ENCODE measurements at regions not wholly inside any gene's neighbourhood (a gene's known extent, or its start where the extent isn't known, plus 50 kb on each side); places are given as distances from the start of the nearest gene placed in this dataset.

DNA sequence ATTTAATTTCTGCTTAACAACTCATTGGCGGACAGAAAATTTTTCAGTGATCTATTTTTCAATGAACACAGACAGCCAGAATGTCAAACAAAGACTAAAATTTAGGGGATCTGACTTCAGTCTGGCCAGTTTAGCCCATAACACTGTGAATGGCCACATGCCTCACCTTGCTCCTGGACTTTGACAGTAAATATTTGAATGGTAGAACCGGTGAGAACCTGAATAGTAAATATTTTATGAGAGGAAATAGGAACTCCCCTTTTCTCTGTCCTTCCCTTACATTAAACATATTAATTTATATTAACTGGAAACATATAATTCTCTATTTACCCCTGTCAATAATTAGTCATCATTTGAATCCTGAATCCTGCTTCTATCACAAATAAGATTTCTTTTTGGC lies 942.1 kb downstream of the KCNJ2 start:
- DNase-seq, result no peak

DNA sequence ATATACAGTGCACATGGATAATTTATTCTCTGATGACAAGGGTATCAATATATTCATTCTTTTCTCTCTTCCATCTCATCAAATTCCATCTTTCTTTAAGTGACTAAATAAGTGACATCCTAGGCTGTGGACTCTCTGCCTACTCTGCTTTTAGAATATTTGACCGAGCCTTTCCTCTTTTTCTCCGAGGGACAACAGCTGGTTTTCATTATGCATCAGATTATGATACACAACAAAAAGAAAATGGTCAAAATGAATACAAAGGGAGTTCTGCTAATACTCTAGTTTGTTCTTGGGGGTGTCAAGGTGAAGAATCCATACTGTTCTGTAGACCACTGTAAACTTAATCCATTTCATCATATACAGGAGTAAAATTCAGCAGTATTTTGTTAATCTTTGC lies 942.6 kb downstream of the KCNJ2 start:
- no peak for DNase-seq

DNA sequence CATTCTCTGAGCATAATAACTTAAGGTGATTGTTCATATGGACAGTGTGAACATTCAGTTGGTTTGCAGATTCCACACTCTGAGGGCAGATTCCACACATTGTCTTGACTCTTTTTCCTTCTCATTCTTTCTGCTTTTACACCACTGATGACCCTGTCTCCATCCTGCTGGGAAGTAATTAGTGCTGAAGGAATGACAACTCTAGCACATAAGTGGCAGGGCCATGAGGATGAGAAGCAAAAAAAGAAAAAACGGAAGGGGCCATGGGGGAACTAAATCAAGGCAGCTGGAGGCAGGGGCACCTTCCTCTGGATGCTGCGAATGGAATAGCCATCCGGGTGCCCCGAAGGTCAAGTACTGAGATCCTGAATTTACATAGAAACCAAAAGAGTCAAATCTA lies 944.0 kb downstream of the KCNJ2 start:
- DNase-seq, result no peak

DNA sequence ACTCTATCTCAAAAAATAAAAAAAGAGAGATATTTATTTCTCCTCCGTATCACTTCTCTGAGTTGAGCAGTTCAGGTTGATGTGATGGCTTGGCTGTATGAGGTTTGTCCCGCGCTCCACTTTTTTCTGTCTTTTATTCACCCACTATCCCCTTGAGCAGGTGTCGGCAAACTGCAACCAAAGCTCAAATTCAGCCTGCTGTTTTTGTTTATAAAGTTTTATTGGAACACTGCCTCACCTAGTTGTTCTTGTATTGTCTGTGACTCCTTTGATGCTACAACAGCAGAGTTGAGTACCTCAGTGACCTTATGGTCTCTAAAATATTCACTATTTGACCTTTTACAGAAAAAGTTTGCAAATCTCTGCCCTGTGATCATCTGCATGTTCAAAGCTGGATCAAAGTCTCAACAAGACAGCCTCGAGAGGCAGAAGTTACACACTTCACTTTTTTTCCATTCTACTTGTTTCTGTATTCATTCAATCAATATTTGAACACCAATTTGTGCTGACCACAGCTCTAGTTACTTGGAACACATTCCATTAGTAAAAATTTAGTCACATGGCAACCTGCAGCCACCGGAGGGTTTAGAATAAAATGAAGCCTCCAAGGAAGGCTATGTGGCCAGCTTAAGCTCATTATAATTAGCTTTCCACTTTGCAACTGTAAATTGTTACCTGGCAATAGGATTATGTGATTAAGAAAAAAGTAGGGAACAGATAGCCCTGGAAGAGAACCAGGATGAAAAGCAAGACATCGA lies 945.8 kb downstream of the KCNJ2 start:
- no peak for DNase-seq

DNA sequence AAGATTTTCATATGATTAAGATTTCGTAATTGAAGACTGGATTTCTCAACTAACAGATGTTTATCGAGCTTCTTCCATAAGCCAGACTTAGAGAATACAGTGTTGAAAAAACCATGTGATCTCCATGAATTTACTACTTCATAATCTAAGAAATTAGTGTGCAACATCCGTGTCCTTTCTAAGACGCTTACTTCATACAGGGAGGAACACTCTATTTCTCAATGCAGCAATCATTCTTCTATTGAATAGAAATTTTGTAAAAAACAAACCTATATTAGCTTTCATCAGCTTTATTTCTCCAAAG lies 946.3 kb downstream of the KCNJ2 start:
- DNase-seq, result no peak

DNA sequence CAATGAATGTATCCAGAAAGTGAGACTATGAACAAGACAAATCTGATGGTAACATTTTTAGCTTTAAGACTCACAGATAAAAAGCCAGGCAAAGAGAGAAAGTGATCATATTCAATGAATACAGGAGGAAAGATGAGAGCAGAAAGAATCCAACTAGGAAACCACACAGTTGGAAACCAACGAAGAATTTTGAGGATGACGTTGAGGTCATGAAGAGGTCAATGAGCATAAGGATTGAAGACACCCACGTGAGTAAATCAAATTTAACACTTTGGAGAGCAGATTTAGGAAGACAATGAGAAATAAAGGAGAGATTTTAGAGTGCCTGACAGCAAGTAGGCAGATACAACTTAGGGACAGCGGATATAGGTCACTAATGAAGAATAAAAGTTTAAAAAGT lies 948.1 kb downstream of the KCNJ2 start:
- no peak for DNase-seq

DNA sequence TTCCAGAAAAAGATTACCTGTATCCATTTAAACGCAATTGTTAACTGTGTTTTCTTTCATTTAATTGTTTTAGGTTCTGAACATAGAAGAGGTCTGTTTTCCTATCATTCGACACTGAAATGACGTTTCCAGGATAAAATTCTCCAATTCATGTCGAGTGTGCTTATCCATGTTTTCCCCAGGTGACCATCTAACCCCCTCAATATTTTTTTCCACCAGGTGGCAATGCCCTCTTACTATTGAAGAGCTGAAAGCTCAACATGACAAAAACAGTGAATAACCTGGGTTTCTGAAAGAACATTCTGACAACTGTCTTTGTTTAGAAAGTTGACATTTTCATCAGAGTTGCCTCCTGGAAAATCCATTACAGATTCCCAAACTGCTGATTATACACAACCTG lies 948.7 kb downstream of the KCNJ2 start:
- peak; percentile 12 for DNase-seq

DNA sequence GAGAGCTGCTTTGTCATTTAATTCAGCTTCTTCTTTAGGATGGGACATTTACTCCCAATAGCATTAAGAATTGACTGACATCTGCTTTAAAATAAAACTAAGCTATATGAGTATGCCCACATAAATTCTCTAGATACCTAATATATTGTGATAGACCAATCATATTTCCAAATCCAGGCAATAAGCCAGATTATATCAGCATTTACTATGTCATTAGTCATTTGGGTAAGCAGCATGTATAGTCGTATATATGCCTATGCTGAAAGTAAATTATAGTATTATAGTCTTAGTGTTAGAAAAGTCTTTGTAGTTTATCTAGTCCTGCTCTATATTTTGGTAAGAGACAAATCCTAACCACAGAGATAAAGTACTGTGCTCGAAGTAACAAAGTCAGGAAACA lies 958.1 kb downstream of the KCNJ2 start:
- no peak for DNase-seq

DNA sequence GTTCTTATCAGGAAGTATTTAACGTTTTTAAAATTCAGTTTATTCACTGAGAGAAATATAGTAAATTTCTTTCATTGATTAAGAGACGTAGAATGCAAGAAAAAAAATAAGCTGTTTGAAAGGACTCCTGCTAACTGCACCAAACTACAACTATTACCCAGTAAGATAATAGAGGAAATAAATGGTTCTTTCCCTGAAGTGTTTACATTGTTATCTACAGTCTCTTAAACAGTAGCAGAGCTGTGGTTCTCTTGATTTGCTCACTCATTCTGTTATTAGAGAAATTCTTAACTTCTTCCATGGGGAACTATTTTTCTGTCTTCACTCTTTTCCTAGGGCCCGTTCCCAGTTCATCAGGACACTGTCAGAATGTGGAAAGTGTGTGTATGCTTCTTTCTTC lies 973.0 kb downstream of the KCNJ2 start:
- no peak for DNase-seq

DNA sequence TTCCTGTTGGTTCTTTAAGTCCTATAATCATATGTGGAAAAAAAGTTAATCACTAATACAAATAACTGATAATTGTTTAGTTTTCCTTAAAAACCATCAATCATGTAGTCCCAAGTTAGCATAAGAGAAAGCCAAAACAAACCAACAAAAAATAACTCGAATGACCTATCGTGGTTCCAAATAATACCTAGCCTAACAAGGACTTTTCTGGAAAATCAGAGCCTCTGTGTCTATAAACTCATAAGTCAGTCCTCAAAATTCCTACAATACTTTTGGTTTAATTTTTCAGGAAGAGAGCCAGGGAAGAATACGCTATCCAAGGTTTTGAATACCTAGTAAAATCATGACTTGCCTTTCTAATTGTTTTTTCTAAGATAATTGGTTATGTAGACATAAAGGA lies 975.3 kb upstream of the SOX9 start:
- DNase-seq, result no peak

DNA sequence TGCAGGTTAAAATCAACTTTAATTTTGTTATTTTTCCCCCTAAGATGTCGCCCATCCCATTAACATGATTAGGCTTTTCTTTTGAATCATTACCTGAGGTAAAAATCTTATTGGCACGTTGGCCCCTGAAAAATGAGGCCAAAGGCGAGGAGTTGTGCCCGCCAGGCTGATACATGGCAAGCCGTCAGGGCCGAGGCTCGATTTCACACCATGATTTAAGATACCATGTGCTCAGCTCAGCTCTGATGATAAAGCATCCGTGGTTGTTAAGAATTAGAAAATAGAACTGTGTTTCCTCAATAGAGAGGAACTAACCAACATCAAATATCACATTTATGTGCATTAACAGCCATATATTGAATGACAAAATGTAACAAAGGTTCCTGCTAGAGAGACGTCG lies 972.9 kb upstream of the SOX9 start:
- no peak for DNase-seq

DNA sequence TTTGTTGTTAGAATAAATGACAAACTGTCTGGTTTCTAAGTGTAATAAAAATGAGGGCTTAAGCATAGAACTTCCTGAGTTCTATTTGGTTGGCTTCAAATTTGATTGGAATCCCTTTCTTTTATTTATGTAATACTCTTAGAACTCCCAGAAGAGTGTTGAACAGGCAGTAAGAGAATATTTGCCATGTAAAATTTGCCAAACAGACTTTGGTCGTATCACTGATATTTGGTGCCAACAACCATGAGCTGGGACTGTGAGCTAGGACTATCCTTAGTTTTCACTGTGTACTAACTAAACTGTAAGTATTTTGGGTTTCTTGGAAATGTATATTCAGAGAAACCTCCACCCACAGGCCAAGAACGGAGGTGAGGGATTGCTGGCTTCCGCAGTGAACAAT lies 971.2 kb upstream of the SOX9 start:
- no peak for DNase-seq

DNA sequence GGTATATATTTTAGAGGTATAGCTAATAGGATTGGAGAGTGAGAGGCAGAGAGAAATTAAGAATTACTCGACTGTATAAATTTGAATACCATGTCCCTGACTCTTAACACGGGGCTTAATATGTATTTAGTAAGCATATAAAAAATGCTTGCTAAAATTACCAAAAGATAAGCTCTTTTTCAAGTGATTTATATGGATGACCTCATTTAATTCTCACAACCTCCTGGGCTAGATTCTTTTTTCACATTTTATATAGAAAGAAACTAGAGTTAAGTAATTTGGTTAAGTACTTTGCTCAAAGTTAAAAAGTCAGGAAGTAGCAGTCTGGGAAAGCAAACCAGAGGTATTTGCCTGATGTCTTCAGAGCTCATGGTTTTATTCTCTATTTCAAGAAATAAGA lies 963.5 kb upstream of the SOX9 start:
- DNase-seq, result no peak

DNA sequence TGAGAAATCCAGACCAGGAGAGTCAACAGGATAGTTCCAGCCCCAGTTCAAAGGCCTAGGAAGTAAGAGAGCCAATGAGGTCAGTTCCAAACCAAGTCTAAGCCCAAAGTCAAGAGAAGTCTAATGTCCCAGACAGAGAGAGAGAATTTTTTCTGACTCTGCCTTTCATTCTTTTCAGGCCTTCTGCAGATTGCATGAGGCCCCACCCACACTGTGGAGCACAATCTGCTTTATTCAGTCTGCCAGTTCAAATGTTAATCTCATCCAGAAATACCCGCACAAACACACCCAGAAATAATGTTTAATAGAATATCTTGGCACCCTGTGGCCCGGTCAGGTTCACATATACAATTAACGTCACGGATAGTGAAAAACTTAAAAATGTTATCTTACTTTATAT lies 962.4 kb upstream of the SOX9 start:
- DNase-seq, result no peak

DNA sequence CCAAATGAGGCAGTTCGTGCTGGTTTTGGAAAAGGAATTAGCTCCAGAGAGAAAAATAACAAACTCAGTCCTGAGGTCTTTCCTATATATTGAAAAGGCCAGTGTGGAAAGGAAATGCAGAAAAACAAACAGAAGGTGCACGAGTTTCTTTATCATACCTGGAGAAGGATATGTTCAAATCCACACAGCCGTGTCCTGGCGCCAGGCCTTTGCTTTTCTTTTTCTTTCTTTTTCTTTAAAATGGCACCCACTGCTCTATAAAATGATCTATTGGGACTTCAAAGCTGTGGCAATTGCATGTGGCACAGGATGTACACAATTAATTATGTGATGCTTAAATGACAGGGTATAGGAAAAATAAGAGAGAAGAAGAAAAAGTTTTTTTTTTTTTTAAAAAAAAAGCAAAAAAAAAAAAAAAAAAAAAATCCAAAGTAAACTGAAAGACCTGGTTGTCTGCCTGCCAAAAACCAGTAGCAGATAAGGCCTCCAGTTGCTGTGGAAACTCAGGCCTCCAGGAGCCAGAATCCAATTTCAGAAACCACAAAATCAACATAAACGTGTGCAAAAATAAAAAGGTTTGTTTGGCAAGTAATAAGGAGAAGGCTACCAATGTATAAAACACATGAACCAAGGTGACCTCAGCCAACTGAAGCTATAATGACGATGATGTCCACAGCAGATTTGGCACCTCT lies 957.6 kb upstream of the SOX9 start:
- DNase-seq, result peak; percentile 73

DNA sequence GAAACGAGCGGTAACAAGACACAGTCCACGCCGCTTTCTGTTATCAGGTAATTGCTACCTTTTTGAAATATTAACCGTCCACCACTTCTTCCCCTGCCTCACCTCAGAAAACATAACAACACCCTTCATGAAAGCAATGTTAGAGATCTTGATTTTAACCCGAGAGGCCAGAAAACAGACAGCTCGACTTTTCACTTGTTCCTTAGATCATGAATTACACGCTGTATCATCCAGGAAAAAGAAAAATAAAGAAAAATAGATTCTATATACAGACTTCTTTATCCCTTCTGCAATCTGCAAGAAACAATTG lies 957.1 kb upstream of the SOX9 start:
- DNase-seq, result no peak

DNA sequence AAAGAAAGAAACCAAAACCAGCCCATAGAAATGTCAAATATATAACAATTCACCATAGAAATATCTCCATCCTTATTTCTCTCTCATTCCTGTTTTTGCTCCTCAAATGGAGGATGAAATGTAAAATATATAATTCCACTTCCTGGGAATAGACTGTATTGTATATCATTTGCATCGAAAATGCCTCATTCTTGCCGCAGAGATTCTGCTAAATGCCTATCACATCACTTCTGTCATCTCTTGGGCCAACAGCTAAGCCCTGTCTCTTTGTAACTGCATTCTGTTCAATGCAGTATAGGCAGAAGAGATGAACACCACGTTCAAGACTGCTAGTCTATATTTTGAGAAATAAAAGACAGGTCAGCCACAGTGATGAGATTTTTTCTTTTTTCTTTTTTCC lies 956.3 kb upstream of the SOX9 start:
- DNase-seq, result no peak

DNA sequence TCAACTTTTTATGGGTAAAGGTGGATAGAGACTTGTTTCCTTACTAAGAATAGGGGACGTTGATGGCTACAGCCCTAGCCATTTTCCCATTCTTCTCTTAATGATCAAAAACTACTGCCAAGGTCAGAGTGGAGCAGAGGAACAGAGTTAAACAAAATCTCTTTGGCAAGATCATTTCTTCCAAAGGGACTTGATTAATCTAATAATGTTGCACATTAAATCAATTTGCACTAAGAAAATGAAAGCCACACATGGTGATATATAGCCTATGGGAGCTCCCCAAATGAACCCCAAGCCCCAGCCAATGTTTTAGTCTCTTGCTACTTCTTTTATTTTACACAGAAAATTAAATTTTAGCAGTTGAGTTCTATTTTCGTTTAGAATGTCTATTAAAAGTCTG lies 954.5 kb upstream of the SOX9 start:
- DNase-seq, result no peak

DNA sequence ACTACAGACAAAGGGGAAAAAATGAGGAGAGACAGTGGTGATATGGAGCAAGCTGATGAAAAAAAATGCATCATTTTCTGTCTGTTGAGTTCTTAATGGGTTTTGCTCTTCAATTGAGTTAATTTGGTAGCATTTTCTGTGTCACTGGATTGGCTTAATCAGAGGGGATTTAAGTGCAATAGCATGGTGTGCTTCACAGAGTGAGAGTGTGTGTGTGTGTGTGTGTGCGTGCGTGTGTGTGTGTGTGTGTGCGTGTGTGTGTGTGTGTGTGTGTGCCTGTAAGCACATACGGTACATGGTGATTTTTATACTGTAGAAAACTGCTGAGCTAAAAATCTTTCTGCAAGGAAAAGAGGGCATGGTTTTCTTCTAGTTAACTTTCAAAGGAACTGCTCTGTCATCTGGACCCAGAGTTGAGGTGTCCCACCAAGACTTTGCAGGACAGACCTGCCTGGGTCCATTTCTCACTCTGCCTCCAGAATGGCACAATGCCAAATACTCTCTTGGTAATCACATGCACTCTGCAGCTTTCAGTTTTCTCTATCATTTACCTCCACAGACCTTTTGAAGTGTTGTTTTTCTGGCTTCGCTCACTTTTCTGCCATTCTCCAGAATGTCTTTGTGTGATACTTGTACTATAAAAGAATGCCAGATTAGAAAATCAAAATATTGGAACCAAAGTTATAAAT lies 952.6 kb upstream of the SOX9 start:
- no peak for DNase-seq

DNA sequence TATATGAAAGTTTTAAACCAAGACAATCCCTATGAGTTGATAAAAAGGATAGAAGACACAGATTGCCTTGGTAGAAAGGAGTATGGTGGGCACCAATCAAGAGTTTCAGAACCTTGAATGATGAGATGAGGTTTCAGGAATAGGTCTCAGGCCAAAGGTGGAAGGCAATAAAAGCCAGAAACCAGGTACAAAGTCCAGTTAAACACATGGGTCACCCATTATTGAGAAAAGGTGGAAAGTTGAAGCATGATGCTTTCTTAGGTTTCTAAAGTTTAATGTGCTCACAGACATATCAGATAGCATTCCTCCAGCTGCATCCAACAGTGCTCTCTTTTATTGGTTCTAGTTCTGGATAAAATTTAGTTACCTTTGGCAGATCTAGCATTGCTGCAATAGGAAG lies 950.8 kb upstream of the SOX9 start:
- DNase-seq, result no peak

DNA sequence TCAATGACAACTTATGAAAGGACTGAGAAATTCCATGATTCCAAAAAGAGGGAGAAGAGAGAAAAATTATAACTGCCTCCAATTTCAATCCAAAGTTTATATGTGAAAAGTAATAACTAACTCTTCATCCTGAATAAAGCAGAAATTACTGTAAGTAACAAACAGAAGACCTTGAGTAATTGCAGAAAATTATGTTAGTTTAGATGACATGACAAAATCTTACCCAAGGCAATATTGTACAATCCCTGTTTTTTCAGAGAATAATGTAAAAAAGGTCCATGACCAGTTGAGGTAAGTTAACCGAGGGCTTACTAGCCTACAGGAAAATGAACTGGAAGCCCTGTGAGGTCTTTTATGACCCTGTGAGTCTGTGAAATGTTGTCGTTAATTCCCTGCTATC lies 949.5 kb upstream of the SOX9 start:
- DNase-seq, result no peak

DNA sequence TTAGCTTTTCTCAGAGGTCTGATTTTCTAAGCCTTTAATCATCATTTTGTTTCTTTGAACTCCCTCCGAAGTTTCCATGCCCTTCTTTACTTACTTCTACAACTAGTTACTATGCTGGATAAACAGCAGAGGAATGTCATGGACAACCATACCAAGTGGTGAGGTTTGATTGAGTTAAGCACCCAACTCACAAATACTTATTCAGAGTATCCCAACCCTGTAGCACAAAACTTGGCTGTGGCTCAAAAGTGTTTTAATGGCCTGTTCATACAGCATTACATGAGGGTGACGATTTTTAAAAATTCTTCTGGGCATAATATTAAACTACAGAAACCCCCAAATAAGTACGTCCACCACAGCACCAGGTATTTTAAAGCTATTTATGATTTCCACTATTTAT lies 946.8 kb upstream of the SOX9 start:
- DNase-seq, result no peak

DNA sequence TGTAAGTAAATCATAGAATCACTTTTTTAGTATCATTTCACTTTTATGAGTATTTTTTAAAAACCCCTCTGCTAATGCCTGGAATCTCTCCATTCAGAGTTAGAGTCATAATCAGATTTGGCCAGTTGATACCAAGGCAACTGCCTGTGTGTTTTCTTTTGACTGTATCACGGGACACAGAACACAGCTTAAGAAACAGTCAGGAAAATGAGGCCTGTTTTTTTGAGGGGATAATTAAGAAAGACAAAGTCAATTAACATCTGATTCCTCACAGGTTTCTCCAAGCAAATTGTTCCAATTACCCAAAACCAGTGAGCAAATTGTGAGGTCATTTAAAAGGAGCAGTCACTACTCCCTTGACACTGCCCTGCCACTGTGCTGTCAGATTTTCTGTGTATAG lies 944.5 kb upstream of the SOX9 start:
- DNase-seq, result no peak

DNA sequence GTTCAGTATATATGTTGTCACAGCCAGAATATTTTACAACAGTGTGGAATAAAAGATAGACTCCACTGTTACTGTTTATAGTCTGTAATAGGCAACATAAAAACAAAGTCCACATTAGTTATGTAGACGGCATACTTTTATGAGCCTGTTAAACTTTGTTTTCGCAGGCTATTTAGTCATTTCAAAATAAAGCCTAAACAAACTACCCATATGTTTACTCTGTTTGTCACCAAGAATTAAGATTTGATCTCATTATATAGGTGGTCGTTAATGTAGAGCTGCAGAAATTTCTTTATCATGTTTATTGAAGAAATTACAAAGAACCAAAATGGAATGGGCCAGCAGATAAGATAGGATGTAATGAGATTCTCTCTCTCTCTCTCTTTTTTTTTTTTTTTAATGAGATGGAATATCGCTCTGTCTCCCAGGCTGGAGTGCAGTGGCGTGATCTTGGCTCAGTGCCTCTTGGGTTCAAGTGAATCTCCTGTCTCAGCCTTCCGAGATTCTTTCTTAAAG lies 943.8 kb upstream of the SOX9 start:
- DNase-seq, result no peak
